ENCODE measurements at regions not wholly inside any gene's neighbourhood (a gene's known extent, or its start where the extent isn't known, plus 50 kb on each side); places are given as distances from the start of the nearest gene placed in this dataset.

DNA sequence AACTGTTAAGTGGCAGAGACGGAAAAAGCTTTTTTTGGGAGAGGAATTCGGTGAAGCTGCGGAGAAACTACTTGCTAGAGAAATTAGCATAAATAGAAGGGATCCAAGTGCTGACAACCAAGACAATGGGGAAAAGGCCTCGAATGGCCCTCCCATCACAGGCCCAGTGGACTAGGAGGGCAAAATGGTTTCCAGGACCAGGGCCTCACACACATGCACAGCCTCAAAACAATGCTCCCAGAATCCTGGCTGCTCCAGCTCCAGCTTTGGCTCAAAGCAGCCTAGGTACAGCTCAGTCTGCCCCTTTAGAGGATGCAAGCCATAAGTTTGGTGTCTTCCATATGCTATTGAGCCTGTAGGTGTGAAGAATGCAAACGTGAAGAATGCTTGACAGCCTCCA is 388.2 kb downstream of the OTOL1 start:
- no peak overlapping the region for H3K4me3 ChIP-seq (ENCODE audit: low read length)
- DNase-seq (ENCODE audit: low read depth), result no peak
- no peak for TF ChIP-seq CTCF (IDR thresholded peaks at IDR 0.05; ENCODE audit: insufficient read depth, low read depth, low read length, missing control alignments)

DNA sequence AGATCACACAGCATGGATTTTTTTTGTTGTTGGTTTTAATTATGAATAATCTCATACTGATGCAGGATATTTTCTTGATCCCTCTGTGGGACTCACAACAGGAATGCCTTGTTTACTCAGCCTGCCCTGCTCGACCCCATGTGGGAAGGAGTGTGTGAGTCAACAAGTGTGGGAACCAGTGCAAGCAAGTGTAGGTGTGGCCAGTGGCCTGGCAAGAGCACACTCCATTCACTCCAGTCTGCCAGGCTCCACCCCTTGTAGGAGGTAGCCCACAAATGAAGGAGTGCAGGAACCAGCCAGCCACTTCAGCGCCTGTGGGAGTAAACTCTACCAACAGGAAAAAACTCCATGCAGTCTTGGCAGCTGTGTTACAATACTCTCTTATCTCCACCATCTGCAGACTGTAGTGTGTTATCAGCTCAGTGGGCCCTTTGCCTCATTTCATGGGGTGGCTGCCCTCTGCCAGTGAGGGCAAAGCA is 393.6 kb downstream of the OTOL1 start:
- TF ChIP-seq CTCF (IDR thresholded peaks at IDR 0.05; ENCODE audit: insufficient read depth, low read depth, low read length, missing control alignments), result no peak
- peak; percentile 96 for DNase-seq (ENCODE audit: low read depth)
- H3K4me3 ChIP-seq (ENCODE audit: low read length), result no peak overlapping the region

DNA sequence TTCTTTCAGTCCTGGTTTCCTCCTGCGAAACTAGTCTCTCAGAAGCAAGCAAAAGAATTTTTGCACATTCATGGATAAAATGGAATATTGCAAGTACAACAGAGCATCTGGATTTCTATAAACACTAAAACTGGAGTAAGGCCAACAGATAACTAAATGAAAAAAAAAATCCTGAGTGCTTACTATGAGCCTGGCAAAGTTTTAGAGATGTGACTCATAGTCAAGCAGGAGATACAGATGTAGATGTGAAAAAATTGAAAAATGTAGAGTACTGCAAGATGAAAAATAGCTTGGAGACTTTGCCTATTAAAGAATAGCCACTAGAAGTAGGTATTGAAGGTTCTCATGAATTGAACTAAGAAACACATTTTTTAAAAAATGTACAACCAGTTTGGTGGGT is 397.4 kb downstream of the OTOL1 start:
- peak; percentile 30 for DNase-seq (ENCODE audit: low read depth)
- no peak for TF ChIP-seq CTCF (IDR thresholded peaks at IDR 0.05; ENCODE audit: insufficient read depth, low read depth, low read length, missing control alignments)
- no peak overlapping the region for H3K4me3 ChIP-seq (ENCODE audit: low read length)

DNA sequence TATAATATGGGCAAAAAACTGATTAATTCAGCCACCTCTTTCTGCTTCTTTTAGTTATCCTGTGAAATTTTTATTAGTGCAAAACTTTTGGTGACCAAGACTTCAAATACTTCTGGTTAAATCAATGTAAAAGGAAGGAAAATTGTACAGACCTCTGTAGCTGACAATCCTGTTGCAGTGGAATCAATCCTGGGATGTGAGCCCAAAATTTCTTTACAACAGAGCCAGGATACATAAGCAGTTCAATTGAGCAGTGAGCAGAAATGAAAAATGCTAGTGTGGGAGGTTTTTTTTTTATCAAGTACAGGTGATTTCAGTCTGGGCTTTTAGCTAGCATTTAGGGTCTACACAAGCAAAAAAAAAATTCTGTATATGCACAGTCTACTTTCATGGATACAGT is 398.0 kb downstream of the OTOL1 start:
- no peak for TF ChIP-seq CTCF (IDR thresholded peaks at IDR 0.05; ENCODE audit: insufficient read depth, low read depth, low read length, missing control alignments)

GRCh38 chr3:161905520-161906132 is 409.0 kb downstream of the OTOL1 start:
- no peak overlapping the region for H3K4me3 ChIP-seq (ENCODE audit: low read length)
- no peak for TF ChIP-seq CTCF (IDR thresholded peaks at IDR 0.05; ENCODE audit: insufficient read depth, low read depth, low read length, missing control alignments)
- DNase-seq (ENCODE audit: low read depth), result peak; percentile 17

More for the DNA sequence above, 398.0 kb downstream of the OTOL1 start:
- no peak for DNase-seq (ENCODE audit: low read depth)
- H3K4me3 ChIP-seq (ENCODE audit: low read length), result no peak overlapping the region

- TF ChIP-seq CTCF (IDR thresholded peaks at IDR 0.05; ENCODE audit: insufficient read depth, low read depth, low read length, missing control alignments), result no peak
- DNase-seq (ENCODE audit: low read depth), result peak; percentile 41
- no peak overlapping the region for H3K4me3 ChIP-seq (ENCODE audit: low read length)
These were observed 417.3 kb downstream of the OTOL1 start for GRCh38 chr3:161913786-161914389.

All from epithelial cell of esophagus (primary cell).